H1 (cell line): ENCODE measurements at regions not wholly inside any gene's neighbourhood (a gene's known extent, or its start where the extent isn't known, plus 50 kb on each side); places are given as distances from the start of the nearest gene placed in this dataset.

Experiments
- CTCF ChIA-PET: fragments of 300-600 bp; sonication (Branson Sonifier 250); formaldehyde crosslinking; loops from one replicate; lab custom pipeline; 2021; ENCODE audit not compliant: partially characterized antibody; lab: Charles Lee
- POLR2A ChIA-PET: fragments of 300-600 bp; sonication (Branson Sonifier 250); formaldehyde crosslinking; loops from one replicate; lab custom pipeline; 2021; ENCODE audit warnings: inconsistent platforms; ENCODE audit not compliant: partially characterized antibody; lab: Charles Lee
- DNase-seq, 2 experiments: peaks; one replicate each; pipeline versions ENCODE4 v3.0.0 to v3.0.0-alpha.2; 2010 to 2022; ENCODE audit warnings: low spot score in 2 of 2, low read depth in 1 of 2, mixed read lengths in 1 of 2
- FAIRE-seq: peaks from 2 replicates; lab custom pipeline; 2011; peaks lifted over from hg19 to GRCh38; lab: Jason Lieb, UNC
- H2AFZ ChIP-seq: 2 replicates; pipeline ENCODE4 v1.8.1; 2012; ENCODE audit warnings: low read length, inconsistent platforms
- H2AK5ac ChIP-seq: 2 replicates; pipeline ENCODE4 v1.6.1; 2013; ENCODE audit warnings: low read depth, low read length
- H2BK120ac ChIP-seq: replicated peaks from 2 replicates; pipeline ENCODE3; 2013; ENCODE audit warnings: low read depth, low read length, inconsistent platforms
- H2BK12ac ChIP-seq: 2 replicates; pipeline ENCODE4 v1.6.1; 2013; ENCODE audit warnings: low read depth, low read length
- H2BK15ac ChIP-seq: 2 replicates; pipeline ENCODE4 v1.6.1; 2013; ENCODE audit warnings: low read length
- H2BK20ac ChIP-seq: 2 replicates; pipeline ENCODE4 v1.6.1; 2013; ENCODE audit warnings: low read length
- H2BK5ac ChIP-seq: 2 replicates; pipeline ENCODE4 v1.6.1; 2013; ENCODE audit warnings: low read depth, low read length
- H3K14ac ChIP-seq: 2 replicates; pipeline ENCODE4 v1.6.1; 2013; ENCODE audit warnings: inconsistent platforms; ENCODE audit not compliant: insufficient read length
- H3K18ac ChIP-seq: 2 replicates; pipeline ENCODE4 v1.6.1; 2013; ENCODE audit warnings: low read length; ENCODE audit errors: extremely low read depth
- H3K23ac ChIP-seq: 2 replicates; pipeline ENCODE4 v1.6.1; 2013; ENCODE audit warnings: inconsistent platforms; ENCODE audit not compliant: insufficient read length
- H3K23me2 ChIP-seq: 2 replicates; pipeline ENCODE4 v1.6.1; 2013; ENCODE audit warnings: low read depth, low read length
- H3K27ac ChIP-seq: 2 replicates; pipeline ENCODE4 v1.6.1; 2011; ENCODE audit warnings: low read depth, low read length, inconsistent platforms
- H3K27me3 ChIP-seq, 4 experiments: replicated peaks in 1 of 4; 1 replicate in 1 of 4; 2 replicates in 3 of 4; pipeline versions ENCODE4 v1.6.1 to v1.8.1; 2011 to 2013; ENCODE audit warnings: low read length in 3 of 4, mild to moderate bottlenecking in 3 of 4, inconsistent platforms in 2 of 4, mixed read lengths in 2 of 4, moderate library complexity in 1 of 4; ENCODE audit not compliant: control insufficient read depth in 3 of 4, insufficient read depth in 3 of 4; ENCODE audit errors: extremely low read depth in 1 of 4
- H3K36me3 ChIP-seq, 4 experiments: 2 replicates each; pipeline versions ENCODE4 v1.6.1 to v1.8.1; 2011 to 2013; ENCODE audit warnings: mild to moderate bottlenecking in 4 of 4, low read length in 3 of 4, moderate library complexity in 2 of 4, control low read depth in 1 of 4, inconsistent platforms in 1 of 4; ENCODE audit not compliant: insufficient read depth in 4 of 4, control insufficient read depth in 2 of 4
- H3K4ac ChIP-seq: replicated peaks from 2 replicates; pipeline ENCODE3; 2013; ENCODE audit warnings: low read length, low read depth, mixed read lengths, inconsistent platforms; ENCODE audit not compliant: insufficient read length
- H3K4me1 ChIP-seq, 4 experiments: replicated peaks in 1 of 4; 1 replicate in 1 of 4; 2 replicates in 3 of 4; pipeline versions ENCODE4 v1.6.1 to v1.8.1; 2011 to 2013; ENCODE audit warnings: low read length in 3 of 4, inconsistent platforms in 2 of 4, mixed read lengths in 1 of 4; ENCODE audit not compliant: insufficient read depth in 4 of 4, control insufficient read depth in 3 of 4
- H3K4me2 ChIP-seq, 2 experiments: 2 replicates each; pipeline versions ENCODE4 v1.6.1 to v1.8.1; 2011 to 2013; ENCODE audit warnings: low read depth in 2 of 2, low read length in 2 of 2, control low read depth in 1 of 2, inconsistent platforms in 1 of 2, mild to moderate bottlenecking in 1 of 2; ENCODE audit not compliant: insufficient read depth in 1 of 2
- H3K4me3 ChIP-seq, 4 experiments: fragments of 200-600, 300-600 bp in 1 of 4; sonication (generic), shearing (Covaris generic), sonication (Bioruptor Twin) in 1 of 4; 2 replicates each; pipeline versions ENCODE4 v1.5.1 to v1.8.1; 2011 to 2016; ENCODE audit warnings: low read length in 4 of 4, low read depth in 3 of 4, control low read depth in 2 of 4, inconsistent platforms in 2 of 4, mild to moderate bottlenecking in 2 of 4, mixed read lengths in 1 of 4, moderate library complexity in 1 of 4; ENCODE audit not compliant: insufficient read depth in 2 of 4; ENCODE audit errors: extremely low read depth in 1 of 4
- H3K56ac ChIP-seq: replicated peaks from 2 replicates; pipeline ENCODE3; 2013; ENCODE audit warnings: low read depth, mild to moderate bottlenecking, mixed read lengths, low read length, inconsistent platforms; ENCODE audit not compliant: insufficient read length
- H3K79me1 ChIP-seq: 2 replicates; pipeline ENCODE4 v1.6.1; 2013; ENCODE audit warnings: low read depth, low read length, control low read depth
- H3K79me2 ChIP-seq, 2 experiments: 2 replicates each; pipeline versions ENCODE4 v1.6.1 to v1.8.1; 2012 to 2013; ENCODE audit warnings: low read length in 2 of 2, mild to moderate bottlenecking in 2 of 2, inconsistent platforms in 1 of 2; ENCODE audit not compliant: insufficient read depth in 2 of 2, control insufficient read depth in 1 of 2
- H3K9ac ChIP-seq, 4 experiments: replicated peaks in 1 of 4; 1 replicate in 1 of 4; 2 replicates in 3 of 4; pipeline versions ENCODE4 v1.6.1 to v1.8.1; 2011 to 2013; ENCODE audit warnings: low read depth in 3 of 4, low read length in 3 of 4, control low read depth in 2 of 4, mild to moderate bottlenecking in 2 of 4, moderate library complexity in 2 of 4, inconsistent platforms in 1 of 4; ENCODE audit errors: extremely low read depth in 1 of 4
- H3K9me3 ChIP-seq, 2 experiments: 2 replicates each; pipeline versions ENCODE4 v1.6.1 to v1.8.1; 2012 to 2013; ENCODE audit warnings: mild to moderate bottlenecking in 2 of 2, moderate library complexity in 2 of 2, control low read depth in 1 of 2, inconsistent platforms in 1 of 2, low read depth in 1 of 2, low read length in 1 of 2, mixed read lengths in 1 of 2; ENCODE audit not compliant: insufficient read depth in 2 of 2
- H4K20me1 ChIP-seq, 2 experiments: replicated peaks in 1 of 2; 2 replicates each; pipeline versions ENCODE3 to v1.8.1; 2011 to 2013; ENCODE audit warnings: inconsistent platforms in 2 of 2, low read length in 2 of 2, mild to moderate bottlenecking in 1 of 2; ENCODE audit not compliant: insufficient read depth in 2 of 2, control insufficient read depth in 1 of 2
- H4K5ac ChIP-seq: 2 replicates; pipeline ENCODE4 v1.6.1; 2013; ENCODE audit warnings: low read length, low read depth, mixed read lengths, inconsistent platforms; ENCODE audit not compliant: insufficient read length
- H4K8ac ChIP-seq: 2 replicates; pipeline ENCODE4 v1.8.0; 2013; ENCODE audit warnings: mild to moderate bottlenecking, moderate library complexity, low read length, inconsistent platforms; ENCODE audit not compliant: insufficient read depth; ENCODE audit errors: extremely low read depth
- H4K91ac ChIP-seq: replicated peaks from 2 replicates; pipeline ENCODE3; 2013; ENCODE audit warnings: low read length, mixed read lengths, inconsistent platforms; ENCODE audit not compliant: insufficient read length
- ASH2L ChIP-seq: fragments of 200-600, 300-600 bp; sonication (generic); IDR thresholded peaks from one replicate; pipeline ENCODE4 v1.7.1; 2017; ENCODE audit warnings: low read length
- BCL11A ChIP-seq, 2 experiments: IDR thresholded peaks; one replicate each; pipeline ENCODE4 v1.6.1; 2011; ENCODE audit warnings: low read depth in 2 of 2, low read length in 2 of 2, mild to moderate bottlenecking in 2 of 2
- BRCA1 ChIP-seq: IDR thresholded peaks from 2 replicates; pipeline ENCODE4 v1.6.1; 2012; ENCODE audit warnings: low read depth, low read length, improper control_type of control experiment
- CEBPB ChIP-seq: IDR thresholded peaks from 2 replicates; pipeline ENCODE4 v1.6.1; 2012; ENCODE audit warnings: low read depth, low read length
- CREB1 ChIP-seq: IDR thresholded peaks from 2 replicates; pipeline ENCODE4 v1.6.1; 2012; ENCODE audit warnings: inconsistent platforms
- E2F6 ChIP-seq: IDR thresholded peaks from 2 replicates; pipeline ENCODE4 v1.6.1; 2012; ENCODE audit warnings: inconsistent platforms
- FOSL1 ChIP-seq: IDR thresholded peaks from 2 replicates; pipeline ENCODE4 v1.6.1; 2011; ENCODE audit warnings: mild to moderate bottlenecking, low read depth, low read length, moderate library complexity; ENCODE audit not compliant: insufficient read depth
- GTF2F1 ChIP-seq: IDR thresholded peaks from 2 replicates; pipeline ENCODE4 v1.6.1; 2012; ENCODE audit warnings: low read depth, low read length, improper control_type of control experiment, borderline replicate concordance
- KDM1A ChIP-seq: fragments of 200-600, 300-600 bp; sonication (generic); IDR thresholded peaks from 2 replicates; pipeline ENCODE4 v1.7.1; 2016; ENCODE audit warnings: mild to moderate bottlenecking, low read length, borderline replicate concordance
- SIN3A ChIP-seq, 2 experiments: IDR thresholded peaks in 1 of 2; conservative IDR thresholded peaks in 1 of 2; 2 replicates each; pipeline ENCODE4 v1.6.1; 2011 to 2012; ENCODE audit warnings: low read length in 2 of 2, improper control_type of control experiment in 1 of 2, low read depth in 1 of 2, mild to moderate bottlenecking in 1 of 2
- SIX5 ChIP-seq: IDR thresholded peaks from 2 replicates; pipeline ENCODE4 v1.6.1; 2011; ENCODE audit warnings: mild to moderate bottlenecking, low read depth, low read length
- WGBS, 2 experiments: shearing (Covaris generic) in 1 of 2; methylation state at CpG; one replicate each; pipeline versions ENCODE4 v1.1.6 to v1.1.7; 2013 to 2015; ENCODE audit warnings: low lambda C conversion rate in 2 of 2, mixed read lengths in 2 of 2, inconsistent platforms in 1 of 2, low coverage in 1 of 2, missing lambda C conversion rate in 1 of 2; ENCODE audit not compliant: insufficient replicate concordance in 2 of 2, insufficient coverage in 1 of 2, insufficient read length in 1 of 2; ENCODE audit errors: extremely low coverage in 1 of 2, missing lambda C conversion rate in 1 of 2; 5-methylcytosine and 5-hydroxymethylcytosine counted together

GRCh38 chr20:24131684-24132083, 143.1 kb upstream of the GGTLC1 start:
- Histone ChIP-seq H2BK12ac (no peak overlapping the region), H2AK5ac (no peak overlapping the region; the same call in 1 of the 2 replicates), H4K91ac (no peak overlapping the region), H3K23ac (no peak overlapping the region), H3K4ac (no peak overlapping the region), H4K8ac (no peak overlapping the region), H3K4me3 (no peak overlapping the region), H4K20me1 (no peaks in the 10 kb centered on the region), H3K79me1 (no peaks in the 10 kb centered on the region), H3K27me3 (no peaks in the 10 kb centered on the region), H3K36me3 (no peaks in the 10 kb centered on the region), H3K18ac (no peak overlapping the region), H2BK120ac (no peak overlapping the region), H4K5ac (no peak overlapping the region), H3K4me2 (no peak overlapping the region), H3K56ac (no peak overlapping the region), H3K9me3 (no peaks in the 10 kb centered on the region), H3K79me2 (no peaks in the 10 kb centered on the region), H2BK20ac (no peak overlapping the region), H3K9ac (no peak overlapping the region), H2BK5ac (no peak overlapping the region), H3K27ac (no peak overlapping the region), H3K23me2 (no peaks in the 10 kb centered on the region), H2AFZ (no peak overlapping the region), H2BK15ac (no peak overlapping the region), H3K4me1 (peaks cover 0 to 2% (median 0%) of the 10 kb centered on the region in 4 experiments; a peak in 2 of 7 replicates), H3K14ac (no peak overlapping the region)
- no peak for FAIRE-seq
- CTCF ChIA-PET, result interaction anchor here (1.6 to 2.7 kb wide), 2 partner anchors 14 to 27 kb away, joined by 6 to 7 read pairs; no protein-coding TSS in a partner anchor
- WGBS, 2 experiments, result 78% methylated on average over 1 of the region's 1 CpG; no CpG with 5 or more reads in 1 of the 2 experiments
- DNase-seq, result no peak
- TF ChIP-seq CREB1, result no peak
- TF ChIP-seq SIX5, result no peak
- no peak for TF ChIP-seq FOSL1
- no peak for TF ChIP-seq E2F6
- TF ChIP-seq BRCA1, result no peak
- no peak for TF ChIP-seq KDM1A
- no peak for TF ChIP-seq CEBPB
- TF ChIP-seq SIN3A (conservative IDR thresholded peaks at IDR 0.05 in 1 of 2, IDR thresholded peaks at IDR 0.05 in 1 of 2; ENCODE audit: low read depth in 1 of 2, low read length in 2 of 2), result no peak
- no peak for TF ChIP-seq GTF2F1
- no peak for TF ChIP-seq BCL11A (IDR thresholded peaks at IDR 0.05; ENCODE audit: low read depth in 2 of 2, low read length in 2 of 2)
- TF ChIP-seq ASH2L, result no peak
- POLR2A ChIA-PET, result no interaction called here
